ENCODE measurements at regions not wholly inside any gene's neighbourhood (a gene's known extent, or its start where the extent isn't known, plus 50 kb on each side); places are given as distances from the start of the nearest gene placed in this dataset.

DNA sequence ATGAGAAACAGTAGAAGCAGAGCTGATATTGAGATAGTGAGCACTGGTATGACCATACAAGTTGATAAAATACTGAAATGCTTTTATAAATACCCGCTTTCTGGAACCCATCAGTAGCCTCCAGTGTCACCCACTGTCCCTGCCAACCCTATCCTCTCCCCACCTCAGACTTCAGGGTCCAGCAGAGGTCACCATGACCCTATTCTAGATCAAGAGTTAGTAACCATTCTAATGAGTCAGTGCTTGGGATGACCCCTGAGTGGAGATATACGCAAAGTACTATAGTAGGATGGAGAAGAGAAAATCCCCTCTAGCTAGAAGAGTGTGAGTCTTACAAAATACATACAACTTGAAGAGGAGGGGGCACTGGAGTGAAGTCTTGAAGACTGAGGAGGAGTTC lies 297.9 kb upstream of the BRINP1 start:
- no peak for DNase-seq (ENCODE audit: low spot score)

DNA sequence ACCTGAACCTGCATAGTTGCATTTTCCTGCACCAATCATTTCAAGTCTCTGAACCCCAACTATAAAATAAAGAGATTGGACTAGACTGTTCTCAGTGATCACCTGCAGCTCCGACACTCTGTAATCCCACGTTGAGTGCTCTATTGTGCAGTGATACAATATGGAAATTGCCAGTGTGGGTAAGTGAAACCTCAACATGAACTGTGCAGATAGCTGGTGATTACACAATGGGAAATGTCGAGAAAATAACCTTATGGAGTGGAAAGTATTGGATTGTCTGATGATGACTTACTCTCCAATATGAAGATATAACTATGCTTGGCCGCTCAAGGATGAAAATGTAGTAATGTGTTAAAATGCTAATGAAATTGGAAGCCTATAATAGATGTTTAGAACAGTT lies 293.1 kb upstream of the BRINP1 start:
- no peak for DNase-seq (ENCODE audit: low spot score)

DNA sequence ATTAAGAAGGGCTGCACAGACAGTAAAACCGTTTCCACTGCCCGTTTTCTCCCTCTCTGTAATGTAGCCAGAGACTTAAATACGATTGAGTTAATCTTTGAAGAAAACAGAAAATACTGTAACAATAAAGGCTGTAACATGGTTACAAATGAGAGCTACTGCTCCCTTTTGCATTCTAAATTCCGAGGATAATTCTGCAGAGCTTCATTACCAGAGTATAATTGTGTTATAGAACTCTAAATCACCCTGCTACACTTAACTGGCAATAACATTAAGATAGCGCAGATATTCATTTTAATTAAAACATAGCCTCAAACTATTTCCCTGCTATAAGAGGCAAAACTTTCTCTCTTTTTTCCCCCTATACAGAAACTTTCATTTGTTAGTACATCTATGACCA lies 283.7 kb upstream of the BRINP1 start:
- DNase-seq (ENCODE audit: low spot score) = no peak

DNA sequence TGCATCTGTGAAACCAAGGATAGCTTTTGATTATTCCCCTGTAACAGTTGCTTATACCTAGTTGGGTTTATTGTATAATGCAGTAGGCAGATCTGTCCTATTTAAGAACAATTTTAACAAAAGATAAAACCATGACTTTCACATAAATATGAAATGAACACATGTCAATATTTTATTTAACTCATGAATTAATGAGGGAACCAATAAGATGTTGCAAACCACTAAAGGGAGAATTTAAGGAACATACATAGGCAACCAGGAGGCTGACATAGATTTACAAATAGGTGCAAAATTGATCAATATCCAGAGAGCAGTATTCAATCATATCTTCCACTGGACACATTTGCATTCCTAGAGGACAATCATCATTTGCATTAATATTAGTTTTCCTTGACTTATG lies 280.0 kb upstream of the BRINP1 start:
- DNase-seq (ENCODE audit: low spot score) = no peak

DNA sequence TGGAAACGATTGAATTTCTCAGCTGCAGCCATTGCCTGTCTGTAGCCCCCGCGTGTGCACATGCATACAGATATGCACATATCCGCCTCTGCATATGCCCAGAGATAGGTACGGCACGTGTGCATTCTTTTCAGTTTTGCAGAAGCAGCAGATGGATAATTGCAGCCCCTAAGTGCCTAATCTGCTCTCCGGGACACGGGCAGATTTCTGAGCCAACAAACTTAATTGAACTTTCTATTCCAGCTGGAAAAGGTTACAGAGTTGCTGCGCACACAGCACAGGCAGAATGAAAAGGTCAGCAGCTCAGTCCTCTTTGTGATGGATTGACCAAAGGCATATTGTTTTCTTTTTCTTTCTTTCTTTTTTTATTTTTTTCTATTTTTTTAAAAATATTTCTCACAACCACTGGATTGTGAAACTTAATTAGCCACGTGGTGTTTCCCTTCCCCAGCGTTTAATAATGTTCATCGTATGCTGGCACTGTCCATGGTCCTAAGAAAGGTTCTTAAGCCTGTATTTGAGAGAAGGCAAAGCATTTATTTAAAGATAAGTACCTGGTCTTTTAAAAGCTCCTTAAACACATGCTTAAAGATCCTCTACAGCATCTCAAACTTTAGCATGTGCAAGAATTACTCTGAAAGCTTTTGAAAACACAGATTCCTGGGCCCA lies 270.2 kb upstream of the BRINP1 start:
- peak; percentile 35 for DNase-seq (ENCODE audit: low spot score)

DNA sequence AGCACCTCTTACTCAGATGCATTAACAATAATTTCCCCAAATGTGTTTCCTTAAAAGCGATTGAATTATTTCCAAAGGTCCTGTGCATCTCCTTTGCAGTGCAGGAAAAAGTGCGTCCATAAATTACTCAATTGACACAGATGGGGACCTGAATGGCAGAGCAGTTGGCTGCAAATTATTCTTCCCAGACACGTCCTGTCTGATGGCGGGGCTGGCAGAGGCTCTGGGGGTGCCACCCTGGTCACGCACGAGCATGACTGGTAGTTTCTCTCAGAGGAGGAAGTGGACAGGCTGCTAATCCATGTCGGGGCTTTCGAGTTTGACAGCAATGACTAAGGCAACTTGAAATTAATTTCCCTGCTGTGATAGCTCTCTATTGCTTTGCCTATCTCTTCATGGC lies 264.8 kb upstream of the BRINP1 start:
- no peak for DNase-seq (ENCODE audit: low spot score)

DNA sequence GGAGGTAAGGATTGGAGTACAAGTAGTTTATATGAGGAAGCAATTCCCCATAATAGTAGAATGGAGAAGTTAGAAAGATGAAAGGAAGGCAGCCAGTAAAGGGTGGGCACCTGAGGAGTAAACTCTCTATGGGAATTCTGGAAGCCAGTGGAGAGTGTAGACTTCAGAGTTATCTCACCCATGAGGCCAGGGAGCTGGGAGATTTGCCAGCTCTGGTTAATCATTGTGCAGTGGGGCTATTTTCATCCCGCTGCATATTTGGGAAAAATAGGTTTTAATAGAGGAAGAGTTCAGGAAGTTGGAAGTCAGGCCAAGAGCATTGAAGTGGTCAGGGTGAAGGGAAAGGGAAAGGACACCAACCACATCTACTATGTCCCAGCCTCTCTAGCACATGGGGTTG lies 242.3 kb upstream of the BRINP1 start:
- DNase-seq (ENCODE audit: low spot score) = no peak

DNA sequence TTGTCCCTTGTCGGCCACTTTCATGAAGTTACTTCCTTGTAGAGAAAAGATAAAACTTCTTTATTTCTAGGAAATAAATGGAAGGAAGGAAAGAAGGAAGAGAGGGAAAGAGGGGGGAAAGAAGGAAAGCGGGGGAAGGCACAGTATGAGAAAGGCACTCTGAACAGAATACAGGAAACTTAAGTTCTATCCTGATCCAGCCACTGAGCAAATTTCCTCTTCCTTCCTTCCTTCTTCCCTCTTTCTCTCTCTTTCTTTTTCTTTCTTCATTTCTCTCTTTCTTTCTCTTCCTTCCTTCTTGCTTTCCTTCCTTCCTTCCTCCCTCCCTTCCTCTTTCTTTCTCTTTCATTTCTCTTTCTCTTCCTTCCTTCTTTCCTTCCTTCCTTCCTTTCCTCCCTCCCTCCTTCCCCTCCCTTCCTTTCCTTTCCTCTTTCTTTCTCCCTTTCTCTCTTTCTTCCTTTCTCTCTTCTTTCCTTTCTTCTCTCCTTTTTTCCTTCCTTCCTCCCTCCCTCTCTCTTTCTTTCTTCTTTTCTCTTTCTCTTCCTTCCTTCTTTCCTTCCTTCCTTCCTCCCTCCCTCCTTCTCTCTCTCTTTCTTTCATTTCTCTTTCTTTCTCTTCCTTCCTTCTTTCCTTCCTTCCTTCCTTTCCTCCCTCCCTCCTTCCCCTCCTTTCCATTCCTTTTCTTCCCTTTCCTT lies 240.2 kb upstream of the BRINP1 start:
- DNase-seq (ENCODE audit: low spot score) = no peak

DNA sequence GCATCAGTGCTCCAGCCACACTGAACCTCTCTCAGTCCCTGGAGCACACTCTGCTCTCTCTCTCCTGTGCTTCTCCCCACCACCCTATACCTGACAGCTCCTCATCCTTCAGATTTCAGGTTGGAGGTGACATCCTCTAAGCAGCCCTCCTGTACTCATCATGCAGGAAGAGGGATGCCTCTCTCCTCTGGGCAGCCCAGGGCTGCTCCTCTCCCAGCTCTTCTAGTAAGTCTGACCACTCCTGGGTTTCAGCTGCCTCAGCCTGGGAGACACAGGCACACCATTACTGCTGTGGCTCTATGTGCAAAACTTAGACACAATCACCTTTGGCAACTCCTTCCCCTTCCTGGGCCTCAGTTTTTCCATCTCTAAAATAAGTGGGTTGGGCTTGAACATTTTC lies 232.4 kb upstream of the BRINP1 start:
- DNase-seq (ENCODE audit: low spot score) = no peak

DNA sequence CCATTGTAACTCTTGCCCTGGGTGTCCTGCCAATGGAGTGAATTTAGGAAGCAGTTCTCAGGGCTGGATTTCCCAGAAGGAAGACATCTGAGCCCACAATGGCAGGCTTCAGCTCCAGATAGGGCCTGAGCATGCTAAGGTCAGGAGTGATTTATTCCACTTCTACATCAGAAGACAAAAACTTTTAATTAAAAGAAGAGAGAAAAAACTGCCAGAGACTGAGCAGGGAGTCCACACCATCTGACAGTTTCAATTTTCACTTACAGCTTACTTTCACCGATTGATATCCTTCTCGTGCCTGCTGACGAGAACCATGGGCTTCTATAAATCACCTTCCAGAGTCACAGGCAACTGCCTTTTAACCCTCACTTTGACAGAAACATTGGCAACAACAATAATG lies 228.3 kb upstream of the BRINP1 start:
- DNase-seq (ENCODE audit: low spot score) = no peak

DNA sequence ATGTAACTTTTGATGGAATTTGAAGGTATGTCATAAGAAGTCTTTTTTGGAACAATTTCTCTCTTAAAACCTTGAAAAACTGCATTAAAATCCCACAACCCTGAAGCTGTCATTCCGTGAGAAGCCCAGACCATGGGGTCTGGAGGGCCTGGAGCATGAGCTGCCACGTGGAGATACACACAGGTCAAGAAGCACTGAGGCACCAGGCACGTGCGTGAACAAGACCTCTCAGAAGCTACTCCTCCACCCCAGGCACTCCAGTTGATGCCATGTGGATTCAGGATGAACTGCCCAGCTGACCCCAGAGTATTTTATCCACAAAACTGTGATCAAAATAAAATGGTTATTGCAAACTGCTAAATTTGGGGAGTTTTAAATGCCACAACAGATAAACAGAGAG lies 227.5 kb upstream of the BRINP1 start:
- DNase-seq (ENCODE audit: low spot score) = no peak

DNA sequence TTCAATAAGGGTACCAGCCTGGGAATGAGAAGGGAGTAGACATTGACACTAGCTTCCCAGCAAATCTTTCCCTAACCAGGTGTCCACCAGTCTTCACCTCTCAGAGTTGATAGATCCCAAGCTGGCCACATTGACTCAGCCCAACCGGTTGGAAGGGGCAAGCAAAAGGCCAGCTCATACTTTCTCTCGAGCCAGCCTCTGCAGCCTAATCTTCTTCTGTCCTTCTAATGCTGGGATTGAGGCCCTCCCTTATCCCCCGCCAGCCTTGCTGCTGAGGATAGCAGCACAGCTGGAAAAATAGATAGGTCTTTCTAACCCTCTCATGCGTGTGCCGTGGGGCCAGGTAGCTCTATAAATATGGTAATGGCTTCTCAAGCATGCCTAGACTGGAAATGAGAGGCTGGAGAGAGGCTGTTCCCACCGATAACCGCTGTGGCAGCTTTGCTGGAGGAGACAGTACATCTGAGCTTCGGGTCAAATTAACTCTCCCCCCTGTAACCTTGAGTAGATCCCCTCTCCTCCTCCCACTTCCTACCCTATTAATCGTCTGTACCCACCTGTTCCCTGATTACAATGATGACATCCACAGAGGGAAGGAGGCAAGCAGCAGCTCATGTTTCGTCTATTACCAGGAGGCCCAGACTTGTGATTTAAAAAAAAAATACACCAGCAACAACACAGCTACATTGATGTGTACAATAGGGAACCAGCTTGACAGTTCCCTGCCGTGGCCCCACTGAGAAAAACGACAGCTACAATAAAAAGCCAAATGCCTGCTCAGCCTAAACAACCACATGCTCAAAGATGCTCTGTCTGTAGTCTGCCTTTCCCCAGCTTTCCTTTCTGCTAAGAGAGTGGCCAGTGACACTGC lies 219.9 kb upstream of the BRINP1 start:
- no peak for DNase-seq (ENCODE audit: low spot score)

DNA sequence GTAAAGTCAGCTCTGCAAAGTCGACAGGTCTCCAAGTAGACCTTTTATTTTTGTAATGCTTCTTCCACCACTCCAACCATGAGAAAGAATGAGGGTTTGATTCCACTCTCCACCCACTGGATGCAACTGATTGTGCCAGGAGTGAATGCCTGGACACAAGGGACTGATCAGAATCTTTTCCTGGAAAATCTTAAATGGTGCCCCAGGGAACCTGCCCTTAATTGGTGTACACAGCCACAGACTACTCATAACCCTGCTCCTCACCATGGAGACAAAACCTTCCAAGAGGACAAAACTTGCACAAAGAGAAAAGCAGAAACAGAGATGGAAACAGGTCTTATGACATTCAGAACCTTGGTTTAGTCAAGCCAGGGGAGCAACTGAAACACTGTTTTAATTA lies 208.6 kb upstream of the BRINP1 start:
- DNase-seq (ENCODE audit: low spot score) = no peak

DNA sequence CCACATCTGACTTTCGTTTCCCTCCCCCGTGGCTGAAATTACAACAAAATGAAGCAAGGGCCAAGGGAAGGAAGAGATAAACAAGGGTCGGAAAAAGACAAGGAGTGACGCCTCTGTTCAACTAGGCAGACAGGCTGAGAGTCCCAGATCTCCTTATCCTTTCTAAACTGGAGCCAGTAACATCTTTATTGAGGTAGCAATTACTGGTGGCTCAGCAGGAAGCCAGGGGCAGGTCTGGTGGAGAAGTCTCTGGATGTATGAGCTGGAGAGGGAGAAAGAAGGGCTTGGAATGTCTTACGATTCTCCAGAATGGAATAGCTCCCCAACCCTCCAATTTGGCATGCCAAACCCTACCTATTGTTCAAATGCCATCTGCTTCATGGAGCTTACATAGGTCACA lies 190.8 kb upstream of the BRINP1 start:
- DNase-seq (ENCODE audit: low spot score) = no peak

DNA sequence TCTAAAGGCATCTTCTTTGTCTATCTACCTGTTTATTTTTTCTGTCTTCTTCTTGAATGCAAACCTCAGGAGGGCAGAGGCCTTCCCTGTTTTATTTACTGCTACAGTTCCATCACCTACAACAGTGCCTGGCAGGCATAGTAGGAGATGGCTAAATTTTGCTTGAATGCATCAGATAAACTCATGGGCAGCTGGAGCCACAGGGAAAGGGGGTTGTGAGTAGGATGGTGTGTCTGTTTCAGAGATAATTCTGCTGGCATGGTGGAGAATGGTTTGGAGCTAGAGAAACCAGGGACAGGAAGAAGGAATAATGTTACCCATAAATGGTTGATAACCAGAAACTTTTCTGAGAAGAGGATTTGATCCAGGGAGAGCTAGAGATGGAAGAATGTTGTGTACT lies 189.8 kb upstream of the BRINP1 start:
- DNase-seq (ENCODE audit: low spot score) = no peak

DNA sequence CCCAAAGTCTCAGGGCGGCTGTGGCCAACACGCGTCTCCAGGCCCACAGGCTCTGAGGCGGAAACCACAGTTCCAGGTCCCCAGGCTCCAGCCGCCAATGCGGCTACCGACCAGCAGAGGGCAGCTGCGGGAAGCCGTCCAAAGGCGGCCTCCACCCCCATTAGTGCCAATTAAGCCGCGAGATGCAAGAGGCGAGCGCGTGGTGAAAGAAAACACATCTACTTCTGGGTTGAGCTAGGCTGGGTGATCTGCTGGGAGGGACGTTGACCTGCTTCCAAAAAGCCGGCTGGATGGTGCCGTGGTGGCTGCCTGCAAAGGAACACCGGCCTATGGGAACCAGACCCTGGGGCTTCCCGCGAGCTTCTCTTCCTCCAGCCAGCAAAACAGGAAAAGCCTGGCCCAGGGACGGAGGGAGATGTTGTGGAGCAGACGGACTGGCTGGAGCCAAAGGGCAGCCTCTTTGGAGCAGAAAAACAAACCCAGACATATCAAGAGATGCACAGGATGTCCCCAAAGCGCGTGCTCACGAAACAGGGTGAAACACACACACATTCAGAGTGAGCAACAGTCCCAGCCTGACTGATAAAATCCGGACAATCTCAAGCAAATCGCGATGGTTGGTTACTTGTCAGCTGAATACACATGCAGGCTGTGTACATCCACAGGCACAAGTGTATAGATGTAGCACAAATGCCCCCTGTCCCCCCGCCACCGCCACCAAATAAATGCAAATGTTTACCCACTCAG lies 187.1 kb upstream of the BRINP1 start:
- peak; percentile 80 for DNase-seq (ENCODE audit: low spot score)

DNA sequence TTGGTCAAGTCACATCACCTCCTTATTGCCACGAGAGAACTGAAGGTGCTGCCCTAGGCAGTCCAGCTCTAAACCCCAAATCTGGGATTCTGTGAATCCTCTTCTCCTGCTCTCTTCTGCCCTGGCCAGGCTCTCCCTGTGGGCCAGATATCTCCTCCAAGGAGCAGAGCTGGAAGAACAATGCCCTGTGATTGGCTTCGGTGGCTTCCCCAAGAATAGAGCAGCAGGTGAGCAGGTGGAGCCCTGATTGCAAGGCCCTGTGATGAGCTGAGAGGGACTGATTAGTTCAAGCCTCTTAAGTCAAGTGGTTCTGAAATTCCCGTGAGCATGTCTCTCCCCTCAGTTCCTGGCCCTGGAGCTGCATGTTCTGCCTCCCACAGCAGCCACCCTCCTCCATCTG lies 175.3 kb upstream of the BRINP1 start:
- no peak for DNase-seq (ENCODE audit: low spot score)

DNA sequence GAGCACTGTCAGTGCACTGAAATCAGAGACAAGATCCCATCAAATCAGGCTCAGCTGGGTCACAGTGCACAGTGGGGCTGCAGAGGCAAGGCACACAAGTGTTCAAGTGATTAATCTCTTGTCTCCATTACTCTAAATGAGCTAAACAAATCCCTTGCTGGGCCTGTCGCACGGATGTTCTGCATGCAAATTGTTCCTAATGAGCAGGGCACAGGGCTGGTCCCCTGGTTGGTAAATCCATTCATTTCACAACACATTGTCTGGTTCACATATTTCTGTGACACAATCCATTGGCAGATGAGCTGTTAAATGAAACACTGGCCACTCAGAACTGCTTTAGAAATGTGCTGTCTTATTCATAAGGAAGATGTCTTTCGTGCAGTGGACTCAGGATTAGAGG lies 167.9 kb upstream of the BRINP1 start:
- DNase-seq (ENCODE audit: low spot score) = no peak

DNA sequence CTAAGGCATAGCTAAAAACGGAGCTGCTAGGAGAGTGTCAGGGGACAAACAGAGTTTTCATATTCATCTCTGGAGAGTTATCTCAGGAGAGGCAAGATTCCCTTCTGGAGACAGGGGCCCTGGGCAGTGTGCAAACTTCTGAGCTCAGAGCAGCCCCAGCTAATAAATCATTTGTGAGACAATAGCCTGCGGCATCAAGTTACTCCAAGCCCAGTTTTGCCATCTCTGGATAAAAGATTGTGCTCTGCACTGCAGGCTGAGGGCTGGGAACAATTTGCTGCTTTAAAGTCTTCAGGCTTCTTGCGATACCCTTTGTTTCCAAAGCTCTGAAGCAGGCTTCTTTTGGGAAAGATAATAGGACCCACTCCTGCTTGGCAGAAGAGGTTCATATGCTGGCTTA lies 164.3 kb upstream of the BRINP1 start:
- DNase-seq (ENCODE audit: low spot score) = peak; percentile 58

DNA sequence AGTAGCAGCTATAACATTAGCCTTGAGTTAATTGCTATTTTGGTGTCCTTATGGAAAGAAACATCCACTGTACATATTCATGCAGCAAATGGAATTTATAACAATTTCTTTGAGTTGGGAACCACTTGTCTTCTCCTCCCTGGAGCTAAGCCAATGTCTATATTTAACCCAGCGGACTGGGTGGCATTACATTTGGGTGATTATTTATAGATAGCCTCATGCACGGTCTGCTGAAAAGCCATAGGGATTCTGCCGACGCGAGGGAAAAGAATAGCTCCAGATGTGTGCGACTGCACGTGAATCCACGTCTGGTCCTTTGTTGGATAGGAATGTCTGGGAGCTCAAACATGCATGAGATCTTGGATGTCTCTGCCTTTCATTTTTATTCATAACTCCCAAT lies 157.5 kb upstream of the BRINP1 start:
- no peak for DNase-seq (ENCODE audit: low spot score)

DNA sequence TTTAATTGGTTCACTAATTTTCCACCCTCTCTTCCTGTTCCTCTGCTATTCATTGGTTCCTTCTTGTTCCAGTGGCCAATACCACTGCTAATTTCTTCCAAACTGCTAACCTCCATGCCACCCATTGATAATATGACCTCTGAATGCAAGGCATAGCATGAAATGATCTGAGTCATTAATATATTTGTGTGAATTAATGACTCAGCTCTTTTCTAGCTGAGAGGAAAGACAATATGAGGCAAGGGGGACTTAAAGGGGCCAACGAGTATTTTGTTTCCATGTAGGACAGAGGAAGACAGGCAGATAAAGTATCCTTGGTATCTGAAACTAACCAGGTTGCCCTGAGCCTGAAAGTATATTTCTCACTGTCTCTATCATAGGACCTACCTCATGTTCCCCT lies 154.3 kb upstream of the BRINP1 start:
- DNase-seq (ENCODE audit: low spot score) = no peak

DNA sequence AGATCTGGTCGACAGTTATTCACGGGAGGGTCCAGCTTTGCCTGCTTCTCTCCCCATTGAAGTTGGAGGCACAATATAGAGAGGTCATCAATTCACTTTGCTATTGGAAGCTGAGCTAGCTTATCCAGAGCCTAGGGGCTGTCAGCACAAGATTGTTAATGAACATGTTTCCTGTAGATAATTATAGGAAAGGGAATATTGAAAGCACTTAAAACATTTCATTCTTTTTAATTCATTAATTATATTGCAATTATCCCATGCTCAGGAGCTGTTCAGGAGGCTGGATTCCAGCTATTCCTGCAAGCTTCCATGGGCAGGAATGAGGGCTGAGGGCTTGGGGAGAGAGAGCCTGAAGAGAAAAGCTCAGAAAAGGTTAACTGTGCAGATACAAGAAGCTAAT lies 153.1 kb upstream of the BRINP1 start:
- no peak for DNase-seq (ENCODE audit: low spot score)
